Mammary epithelial cell (primary cell): ENCODE measurements at regions not wholly inside any gene's neighbourhood (a gene's known extent, or its start where the extent isn't known, plus 50 kb on each side); places are given as distances from the start of the nearest gene placed in this dataset.

Source experiments
- EZH2 ChIP-seq: IDR thresholded peaks from 2 replicates; pipeline ENCODE4 v1.6.1; 2012; ENCODE audit warnings: low read length, inconsistent platforms, borderline replicate concordance
- TF ChIP-seq, protein P1 (sequence below), 2 donors: IDR thresholded peaks in 1 of 2; conservative IDR thresholded peaks in 1 of 2; 2 replicates each; pipeline ENCODE4 v1.5.1; 2011 to 2012; ENCODE audit warnings: inconsistent platforms in 2 of 2, low read length in 2 of 2, mild to moderate bottlenecking in 2 of 2, control low read depth in 1 of 2, low read depth in 1 of 2; ENCODE audit not compliant: insufficient read depth in 1 of 2; ENCODE audit errors: extremely low read depth in 1 of 2

DNA sequence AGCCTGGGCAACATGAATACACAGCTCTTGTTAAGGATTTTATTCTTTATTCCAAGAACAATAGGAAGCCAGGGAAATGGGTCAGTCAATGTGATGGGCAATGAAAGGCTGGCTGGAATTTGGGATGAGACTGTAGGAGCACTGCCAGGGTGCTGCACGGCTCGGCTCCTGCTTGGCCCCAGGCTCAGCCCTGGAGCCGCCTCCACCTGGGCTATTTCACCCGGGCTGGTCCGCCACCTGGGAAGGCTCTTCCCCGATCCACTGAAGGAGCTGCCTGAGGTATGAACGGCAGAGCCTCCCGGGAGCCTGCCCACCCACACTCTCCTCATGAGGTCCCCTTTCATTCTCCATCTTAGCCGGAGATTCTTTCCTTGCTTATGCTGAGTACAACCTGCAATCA, 80.4 kb upstream of the KMT2C start:
- TF ChIP-seq, protein P1, sequence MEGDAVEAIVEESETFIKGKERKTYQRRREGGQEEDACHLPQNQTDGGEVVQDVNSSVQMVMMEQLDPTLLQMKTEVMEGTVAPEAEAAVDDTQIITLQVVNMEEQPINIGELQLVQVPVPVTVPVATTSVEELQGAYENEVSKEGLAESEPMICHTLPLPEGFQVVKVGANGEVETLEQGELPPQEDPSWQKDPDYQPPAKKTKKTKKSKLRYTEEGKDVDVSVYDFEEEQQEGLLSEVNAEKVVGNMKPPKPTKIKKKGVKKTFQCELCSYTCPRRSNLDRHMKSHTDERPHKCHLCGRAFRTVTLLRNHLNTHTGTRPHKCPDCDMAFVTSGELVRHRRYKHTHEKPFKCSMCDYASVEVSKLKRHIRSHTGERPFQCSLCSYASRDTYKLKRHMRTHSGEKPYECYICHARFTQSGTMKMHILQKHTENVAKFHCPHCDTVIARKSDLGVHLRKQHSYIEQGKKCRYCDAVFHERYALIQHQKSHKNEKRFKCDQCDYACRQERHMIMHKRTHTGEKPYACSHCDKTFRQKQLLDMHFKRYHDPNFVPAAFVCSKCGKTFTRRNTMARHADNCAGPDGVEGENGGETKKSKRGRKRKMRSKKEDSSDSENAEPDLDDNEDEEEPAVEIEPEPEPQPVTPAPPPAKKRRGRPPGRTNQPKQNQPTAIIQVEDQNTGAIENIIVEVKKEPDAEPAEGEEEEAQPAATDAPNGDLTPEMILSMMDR (conservative IDR thresholded peaks at IDR 0.05 in 1 of 2, IDR thresholded peaks at IDR 0.05 in 1 of 2; ENCODE audit: extremely low read depth in 1 of 2, insufficient read depth in 1 of 2, low read depth in 1 of 2, low read length in 2 of 2): no peak
- no peak for TF ChIP-seq EZH2
